PFSK-1 (cell line): ENCODE measurements at regions not wholly inside any gene's neighbourhood (a gene's known extent, or its start where the extent isn't known, plus 50 kb on each side); places are given as distances from the start of the nearest gene placed in this dataset.

Source experiments
- SIN3A ChIP-seq: IDR thresholded peaks from 2 replicates; pipeline ENCODE4 v1.6.1; 2012; ENCODE audit warnings: mild to moderate bottlenecking, low read length, moderate library complexity, borderline replicate concordance; ENCODE audit not compliant: insufficient read depth
- TAF1 ChIP-seq: IDR thresholded peaks from 2 replicates; pipeline ENCODE4 v1.6.1; 2012; ENCODE audit warnings: low read length, control low read depth, borderline replicate concordance; ENCODE audit not compliant: insufficient read depth
- TF ChIP-seq, protein P1 (sequence below), 2 experiments: IDR thresholded peaks; 2 replicates each; pipeline versions ENCODE4 v1.6.1 to v1.8.0; 2011 to 2012; ENCODE audit warnings: low read depth in 2 of 2, low read length in 2 of 2, control low read depth in 1 of 2, inconsistent platforms in 1 of 2, mild to moderate bottlenecking in 1 of 2, moderate library complexity in 1 of 2; ENCODE audit not compliant: insufficient read depth in 1 of 2

DNA sequence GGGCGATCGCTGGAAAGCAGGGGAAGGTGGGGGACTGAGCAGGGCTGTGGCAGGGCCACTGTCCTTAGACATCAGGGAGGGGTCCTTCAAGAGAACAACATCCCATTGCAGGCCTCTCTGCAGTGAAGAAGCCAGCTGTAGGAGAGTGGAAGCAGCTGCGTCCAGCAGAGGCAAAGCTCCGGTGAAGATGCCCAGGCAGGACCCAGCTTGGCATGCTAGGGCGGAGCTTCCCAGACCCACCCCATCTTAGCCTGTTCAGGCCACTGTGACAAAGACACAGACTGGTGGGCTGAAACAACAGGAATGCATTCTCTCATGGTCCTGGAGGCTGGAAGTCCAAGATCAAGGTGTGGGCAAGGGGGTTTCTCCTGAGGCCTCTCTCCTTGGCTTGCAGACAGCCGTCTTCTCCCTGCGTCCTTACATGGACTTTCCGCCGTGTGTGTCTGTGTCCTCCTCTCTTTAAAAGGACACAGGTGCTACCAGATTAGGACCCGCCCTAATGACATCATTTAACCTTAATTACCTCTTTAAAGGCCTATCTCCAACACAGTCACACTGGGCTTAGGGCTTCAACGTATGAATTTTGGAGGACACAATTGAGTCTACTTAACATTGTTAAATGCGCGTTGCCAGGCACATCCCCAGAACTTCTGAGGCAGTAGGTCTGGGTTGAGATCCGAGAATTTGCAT is 178.1 kb upstream of the GRB10 start:
- TF ChIP-seq SIN3A = no peak
- no peak for TF ChIP-seq TAF1
- TF ChIP-seq, protein P1, sequence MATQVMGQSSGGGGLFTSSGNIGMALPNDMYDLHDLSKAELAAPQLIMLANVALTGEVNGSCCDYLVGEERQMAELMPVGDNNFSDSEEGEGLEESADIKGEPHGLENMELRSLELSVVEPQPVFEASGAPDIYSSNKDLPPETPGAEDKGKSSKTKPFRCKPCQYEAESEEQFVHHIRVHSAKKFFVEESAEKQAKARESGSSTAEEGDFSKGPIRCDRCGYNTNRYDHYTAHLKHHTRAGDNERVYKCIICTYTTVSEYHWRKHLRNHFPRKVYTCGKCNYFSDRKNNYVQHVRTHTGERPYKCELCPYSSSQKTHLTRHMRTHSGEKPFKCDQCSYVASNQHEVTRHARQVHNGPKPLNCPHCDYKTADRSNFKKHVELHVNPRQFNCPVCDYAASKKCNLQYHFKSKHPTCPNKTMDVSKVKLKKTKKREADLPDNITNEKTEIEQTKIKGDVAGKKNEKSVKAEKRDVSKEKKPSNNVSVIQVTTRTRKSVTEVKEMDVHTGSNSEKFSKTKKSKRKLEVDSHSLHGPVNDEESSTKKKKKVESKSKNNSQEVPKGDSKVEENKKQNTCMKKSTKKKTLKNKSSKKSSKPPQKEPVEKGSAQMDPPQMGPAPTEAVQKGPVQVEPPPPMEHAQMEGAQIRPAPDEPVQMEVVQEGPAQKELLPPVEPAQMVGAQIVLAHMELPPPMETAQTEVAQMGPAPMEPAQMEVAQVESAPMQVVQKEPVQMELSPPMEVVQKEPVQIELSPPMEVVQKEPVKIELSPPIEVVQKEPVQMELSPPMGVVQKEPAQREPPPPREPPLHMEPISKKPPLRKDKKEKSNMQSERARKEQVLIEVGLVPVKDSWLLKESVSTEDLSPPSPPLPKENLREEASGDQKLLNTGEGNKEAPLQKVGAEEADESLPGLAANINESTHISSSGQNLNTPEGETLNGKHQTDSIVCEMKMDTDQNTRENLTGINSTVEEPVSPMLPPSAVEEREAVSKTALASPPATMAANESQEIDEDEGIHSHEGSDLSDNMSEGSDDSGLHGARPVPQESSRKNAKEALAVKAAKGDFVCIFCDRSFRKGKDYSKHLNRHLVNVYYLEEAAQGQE (IDR thresholded peaks at IDR 0.05; ENCODE audit: insufficient read depth in 1 of 2, low read depth in 2 of 2, low read length in 2 of 2) = no peak
